IMR-90 (cell line): ENCODE measurements at regions not wholly inside any gene's neighbourhood (a gene's known extent, or its start where the extent isn't known, plus 50 kb on each side); places are given as distances from the start of the nearest gene placed in this dataset.
A peak's percentile ranks its signal among the peaks of the same experiment; 100 is the strongest.

Source experiments
- ATAC-seq: fragments of 200-7000 bp; cut with Tn5 transposase; 2 replicates; pipeline ENCODE4 v1.9.1; 2020; ENCODE audit warnings: low read depth, mild to moderate bottlenecking, moderate library complexity
- BruUV-seq: library from RNA; stranded (reverse); fragments of 400-500 nt; replicated peaks from 2 replicates; lab custom pipeline; 2021; lab: Mats Ljungman, UMichigan
- CTCF ChIA-PET: fragments of 300-600 bp; formaldehyde crosslinking; extraction: SDS; loops from one replicate; lab custom pipeline; 2021; ENCODE audit warnings: antibody characterized with exemption; lab: Yijun Ruan, JAX
- POLR2A ChIA-PET: fragments of 300-600 bp; sonication (Branson Sonifier 250); formaldehyde crosslinking; loops from one replicate; lab custom pipeline; 2022; ENCODE audit warnings: antibody characterized with exemption; ENCODE audit not compliant: unreplicated experiment; lab: Charles Lee
- DNase-seq: peaks from one replicate; pipeline ENCODE4 v3.0.0; 2013
- H2AFZ ChIP-seq: replicated peaks from 2 replicates; pipeline ENCODE3; 2013; ENCODE audit warnings: low read length, mild to moderate bottlenecking; ENCODE audit not compliant: poor library complexity
- H2AK5ac ChIP-seq: 2 replicates; pipeline ENCODE4 v1.6.1; 2013; ENCODE audit warnings: low read depth, low read length, inconsistent platforms
- H2AK9ac ChIP-seq: replicated peaks from 2 replicates; pipeline ENCODE3; 2013; ENCODE audit warnings: mild to moderate bottlenecking, low read depth, low read length, moderate library complexity; ENCODE audit not compliant: poor library complexity
- H2BK120ac ChIP-seq: 2 replicates; pipeline ENCODE4 v1.6.1; 2013; ENCODE audit warnings: low read depth, low read length, inconsistent platforms
- H2BK15ac ChIP-seq: 3 replicates; pipeline ENCODE4 v1.6.1; 2013; ENCODE audit warnings: low read depth, low read length, inconsistent platforms
- H2BK20ac ChIP-seq: 2 replicates; pipeline ENCODE4 v1.6.1; 2013; ENCODE audit warnings: low read depth, mild to moderate bottlenecking, inconsistent platforms, low read length, moderate library complexity
- H2BK5ac ChIP-seq: 2 replicates; pipeline ENCODE4 v1.6.1; 2013; ENCODE audit warnings: mild to moderate bottlenecking, low read depth, low read length, inconsistent platforms; ENCODE audit not compliant: poor library complexity, severe bottlenecking
- H3K14ac ChIP-seq: replicated peaks from 2 replicates; pipeline ENCODE4 v1.6.1; 2013; ENCODE audit warnings: low read depth, low read length, inconsistent platforms
- H3K18ac ChIP-seq: 2 replicates; pipeline ENCODE4 v1.6.1; 2013; ENCODE audit warnings: low read depth, low read length, control low read depth
- H3K23ac ChIP-seq: 2 replicates; pipeline ENCODE4 v1.6.1; 2013; ENCODE audit warnings: low read depth, low read length, inconsistent platforms
- H3K27ac ChIP-seq: 2 replicates; pipeline ENCODE4 v1.5.1; 2013; ENCODE audit warnings: mild to moderate bottlenecking, control low read depth, low read length; ENCODE audit not compliant: insufficient read depth
- H3K27me3 ChIP-seq: 2 replicates; pipeline ENCODE4 v1.6.1; 2013; ENCODE audit warnings: low read length; ENCODE audit not compliant: control insufficient read depth, insufficient read depth
- H3K36me3 ChIP-seq: 2 replicates; pipeline ENCODE4 v1.6.1; 2013; ENCODE audit warnings: low read length, mixed read lengths; ENCODE audit not compliant: control insufficient read depth, insufficient read depth
- H3K4ac ChIP-seq: 2 replicates; pipeline ENCODE4 v1.6.1; 2013; ENCODE audit warnings: low read depth, low read length, inconsistent platforms
- H3K4me1 ChIP-seq: 2 replicates; pipeline ENCODE4 v1.6.1; 2013; ENCODE audit warnings: low read length, mixed read lengths; ENCODE audit not compliant: control insufficient read depth, insufficient read depth
- H3K4me2 ChIP-seq: 2 replicates; pipeline ENCODE4 v1.6.1; 2013; ENCODE audit warnings: low read depth, mild to moderate bottlenecking, control low read depth, low read length, moderate library complexity
- H3K4me3 ChIP-seq: 2 replicates; pipeline ENCODE4 v1.5.1; 2013; ENCODE audit warnings: low read depth, mild to moderate bottlenecking, control low read depth, low read length, moderate library complexity; ENCODE audit not compliant: insufficient read depth
- H3K56ac ChIP-seq: 2 replicates; pipeline ENCODE4 v1.6.1; 2013; ENCODE audit warnings: low read length, inconsistent platforms; ENCODE audit not compliant: insufficient read depth; ENCODE audit errors: extremely low read depth
- H3K79me1 ChIP-seq, 2 experiments: 2 replicates each; pipeline ENCODE4 v1.6.1; 2013; ENCODE audit warnings: low read length in 2 of 2, inconsistent platforms in 1 of 2, low read depth in 1 of 2
- H3K9ac ChIP-seq: 2 replicates; pipeline ENCODE4 v1.6.1; 2013; ENCODE audit warnings: low read depth, low read length, control low read depth
- H3K9me1 ChIP-seq: 2 replicates; pipeline ENCODE4 v1.6.1; 2013; ENCODE audit warnings: low read length, inconsistent platforms; ENCODE audit not compliant: insufficient read depth
- H3K9me3 ChIP-seq: 2 replicates; pipeline ENCODE4 v1.6.1; 2013; ENCODE audit warnings: low read length; ENCODE audit not compliant: control insufficient read depth, insufficient read depth
- H4K20me1 ChIP-seq: 2 replicates; pipeline ENCODE4 v1.6.1; 2013; ENCODE audit warnings: low read length, inconsistent platforms; ENCODE audit not compliant: insufficient read depth
- H4K5ac ChIP-seq: 2 replicates; pipeline ENCODE4 v1.6.1; 2013; ENCODE audit warnings: mild to moderate bottlenecking, low read depth, low read length, control low read depth
- H4K8ac ChIP-seq, 2 experiments: 2 replicates each; pipeline ENCODE4 v1.6.1; 2013; ENCODE audit warnings: low read depth in 2 of 2, low read length in 2 of 2, control low read depth in 1 of 2, inconsistent platforms in 1 of 2
- H4K91ac ChIP-seq: 2 replicates; pipeline ENCODE4 v1.6.1; 2013; ENCODE audit warnings: low read depth, low read length, inconsistent platforms; ENCODE audit not compliant: insufficient read depth
- BHLHE40 ChIP-seq: fragments of 150-350 bp; IDR thresholded peaks from 2 replicates; pipeline ENCODE4 v1.6.1; 2016; ENCODE audit warnings: mild to moderate bottlenecking, low read depth, low read length
- CHD1 ChIP-seq: IDR thresholded peaks from 2 replicates; pipeline ENCODE4 v1.6.1; 2012; ENCODE audit warnings: low read depth, low read length, improper control_type of control experiment
- ELK1 ChIP-seq: fragments of 150-350 bp; IDR thresholded peaks from 2 replicates; pipeline ENCODE4 v1.6.1; 2016; ENCODE audit warnings: low read depth, mild to moderate bottlenecking, low read length, moderate library complexity, borderline replicate concordance
- FOS ChIP-seq: fragments of 150-350 bp; IDR thresholded peaks from 2 replicates; pipeline ENCODE4 v1.6.1; 2016; ENCODE audit warnings: low read depth, low read length
- MAZ ChIP-seq: IDR thresholded peaks from 2 replicates; pipeline ENCODE4 v1.6.1; 2012; ENCODE audit warnings: low read depth, mild to moderate bottlenecking, low read length, improper control_type of control experiment, moderate library complexity, borderline replicate concordance
- NFE2L2 ChIP-seq: fragments of 150-350 bp; IDR thresholded peaks from 2 replicates; pipeline ENCODE4 v1.6.1; 2016; ENCODE audit warnings: low read depth, mild to moderate bottlenecking, low read length
- POLR2A ChIP-seq: IDR thresholded peaks from 2 replicates; pipeline ENCODE4 v1.6.1; 2012; ENCODE audit warnings: mild to moderate bottlenecking, low read depth, low read length
- RAD21 ChIP-seq: IDR thresholded peaks from 2 replicates; pipeline ENCODE4 v1.6.1; 2012; ENCODE audit warnings: low read length, improper control_type of control experiment
- RFX5 ChIP-seq: IDR thresholded peaks from 2 replicates; pipeline ENCODE4 v1.8.0; 2012; ENCODE audit warnings: low read depth, mild to moderate bottlenecking, low read length, moderate library complexity
- WGBS, 2 experiments: methylation state at CpG; one replicate each; pipeline versions ENCODE4 v1.1.5 to v1.1.7; 2013; ENCODE audit warnings: missing lambda C conversion rate in 2 of 2; ENCODE audit not compliant: insufficient read length in 1 of 2; ENCODE audit errors: extremely low coverage in 2 of 2; 5-methylcytosine and 5-hydroxymethylcytosine counted together
- dilution Hi-C: fragments of 300-500 bp; cut with HindIII; formaldehyde crosslinking; loops from one replicate; pipeline ENCODE4 v1.14.3; 2018; ENCODE audit warnings: low sequenced_read_pairs; ENCODE audit not compliant: unreplicated experiment
- in situ Hi-C: fragments of 300-500 bp; cut with MboI; formaldehyde crosslinking; loops from 3 replicates; pipeline ENCODE4 v1.14.3; 2019; ENCODE audit warnings: low sequenced_read_pairs, inconsistent platforms, mixed read lengths
- intact Hi-C: fragments of 100-400 bp; cut with micrococcal nuclease; formaldehyde crosslinking; loops from 2 replicates; pipeline ENCODE4 v1.10.0; 2022
- TF ChIP-seq, protein P1 (sequence below): conservative IDR thresholded peaks from 2 replicates; pipeline ENCODE4 v1.5.1; 2012; ENCODE audit warnings: mild to moderate bottlenecking, low read depth, low read length, improper control_type of control experiment

GRCh38 chr3:117193390-117193789 is 483.8 kb downstream of the TUSC7 start:
- no peak overlapping the region for H2BK5ac ChIP-seq
- H3K9me3 ChIP-seq: no peaks in the 10 kb centered on the region
- H3K79me1 ChIP-seq: no peaks in the 10 kb centered on the region
- ATAC-seq: no peak
- dilution Hi-C loops: no loop called here
- in situ Hi-C loops: no loop called here
- intact Hi-C loops: no loop called here
- ChIA-PET POLR2A (no interaction called here), CTCF (no interaction called here)
- H3K27ac ChIP-seq: no peak overlapping the region
- H3K4me1 ChIP-seq: no peaks in the 10 kb centered on the region
- no peak overlapping the region for H3K14ac ChIP-seq
- no peak overlapping the region for H3K4ac ChIP-seq
- no peak overlapping the region for H4K8ac ChIP-seq
- H3K18ac ChIP-seq: no peak overlapping the region
- H3K23ac ChIP-seq: no peak overlapping the region
- no peak overlapping the region for H3K56ac ChIP-seq
- no peaks in the 10 kb centered on the region for H3K27me3 ChIP-seq
- H4K20me1 ChIP-seq: no peaks in the 10 kb centered on the region
- no peak overlapping the region for H2BK120ac ChIP-seq
- no peak overlapping the region for H4K91ac ChIP-seq
- H3K4me3 ChIP-seq: no peak overlapping the region
- H2AK9ac ChIP-seq: no peak overlapping the region
- no peak overlapping the region for H2AFZ ChIP-seq
- DNase-seq: no peak
- H3K9ac ChIP-seq: no peak overlapping the region
- no peak overlapping the region for H2AK5ac ChIP-seq
- no peak overlapping the region for H3K4me2 ChIP-seq
- TF ChIP-seq RAD21 (0 out of 2 replicates have a peak, but pooled peaks have one; percentile 14), ELK1 (no peak), POLR2A (no peak), BHLHE40 (no peak), FOS (no peak), NFE2L2 (no peak), CHD1 (no peak), RFX5 (no peak), MAZ (no peak)
- TF ChIP-seq, protein P1, sequence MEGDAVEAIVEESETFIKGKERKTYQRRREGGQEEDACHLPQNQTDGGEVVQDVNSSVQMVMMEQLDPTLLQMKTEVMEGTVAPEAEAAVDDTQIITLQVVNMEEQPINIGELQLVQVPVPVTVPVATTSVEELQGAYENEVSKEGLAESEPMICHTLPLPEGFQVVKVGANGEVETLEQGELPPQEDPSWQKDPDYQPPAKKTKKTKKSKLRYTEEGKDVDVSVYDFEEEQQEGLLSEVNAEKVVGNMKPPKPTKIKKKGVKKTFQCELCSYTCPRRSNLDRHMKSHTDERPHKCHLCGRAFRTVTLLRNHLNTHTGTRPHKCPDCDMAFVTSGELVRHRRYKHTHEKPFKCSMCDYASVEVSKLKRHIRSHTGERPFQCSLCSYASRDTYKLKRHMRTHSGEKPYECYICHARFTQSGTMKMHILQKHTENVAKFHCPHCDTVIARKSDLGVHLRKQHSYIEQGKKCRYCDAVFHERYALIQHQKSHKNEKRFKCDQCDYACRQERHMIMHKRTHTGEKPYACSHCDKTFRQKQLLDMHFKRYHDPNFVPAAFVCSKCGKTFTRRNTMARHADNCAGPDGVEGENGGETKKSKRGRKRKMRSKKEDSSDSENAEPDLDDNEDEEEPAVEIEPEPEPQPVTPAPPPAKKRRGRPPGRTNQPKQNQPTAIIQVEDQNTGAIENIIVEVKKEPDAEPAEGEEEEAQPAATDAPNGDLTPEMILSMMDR: 0 out of 2 replicates have a peak, but pooled peaks have one; percentile 25
- no peaks in the 10 kb centered on the region for H3K36me3 ChIP-seq
- H3K9me1 ChIP-seq: no peaks in the 10 kb centered on the region
- no peak overlapping the region for H4K5ac ChIP-seq
- WGBS, 2 experiments: no CpG with 5 or more reads among the region's 2 CpGs
- H2BK20ac ChIP-seq: no peak overlapping the region
- BruUV-seq: no TSS peak
- H2BK15ac ChIP-seq: no peak overlapping the region
